Endothelial cell of umbilical vein (primary cell): ENCODE measurements at regions not wholly inside any gene's neighbourhood (a gene's known extent, or its start where the extent isn't known, plus 50 kb on each side); places are given as distances from the start of the nearest gene placed in this dataset.

ENCODE experiments used
- CTCF ChIP-seq, 2 donors: IDR thresholded peaks; 1 replicate in 1 of 2; 2 replicates in 1 of 2; pipeline ENCODE4 v1.5.1; 2011; ENCODE audit warnings: low read length in 2 of 2, mild to moderate bottlenecking in 2 of 2, moderate library complexity in 2 of 2, control low read depth in 1 of 2, inconsistent platforms in 1 of 2, low read depth in 1 of 2; ENCODE audit not compliant: insufficient read depth in 1 of 2; ENCODE audit errors: extremely low read depth in 1 of 2
- EZH2 ChIP-seq: IDR thresholded peaks from 2 replicates; pipeline ENCODE4 v1.6.1; 2012; ENCODE audit warnings: borderline replicate concordance, low read depth, mild to moderate bottlenecking, moderate library complexity, low read length, inconsistent platforms; ENCODE audit not compliant: severe bottlenecking
- POLR2A ChIP-seq: IDR thresholded peaks from 2 replicates; pipeline ENCODE4 v1.6.1; 2012; ENCODE audit warnings: low read depth, mild to moderate bottlenecking, control low read depth, low read length

GRCh38 chr13:90995001-90995400 lies 352.5 kb upstream of the MIR17HG start:
- TF ChIP-seq CTCF (IDR thresholded peaks at IDR 0.05; ENCODE audit: extremely low read depth in 1 of 2, insufficient read depth in 1 of 2, low read depth in 1 of 2, low read length in 2 of 2), result no peak
- TF ChIP-seq POLR2A, result no peak
- no peak for TF ChIP-seq EZH2
